Aorta (tissue), 5 donors: ENCODE measurements at regions not wholly inside any gene's neighbourhood (a gene's known extent, or its start where the extent isn't known, plus 50 kb on each side); places are given as distances from the start of the nearest gene placed in this dataset.
A peak's percentile ranks its signal among the peaks of the same experiment; 100 is the strongest.

ENCODE experiments used
- ATAC-seq: fragments of 200-7000 bp; cut with Tn5 transposase; one replicate; pipeline ENCODE4 v1.9.1; 2022; ENCODE audit warnings: moderate library complexity; ENCODE audit not compliant: low FRiP score
- DNase-seq, 2 donors: peaks; one replicate each; pipeline ENCODE4 v3.0.0-alpha.2; 2020
- H3K27ac ChIP-seq, 2 donors: one replicate each; pipeline ENCODE4 v1.5.1; 2013; ENCODE audit warnings: low read length in 2 of 2, mild to moderate bottlenecking in 2 of 2, moderate library complexity in 2 of 2, control low read depth in 1 of 2, inconsistent platforms in 1 of 2, low read depth in 1 of 2
- H3K27me3 ChIP-seq, 2 donors: one replicate each; pipeline ENCODE4 v1.6.1; 2013; ENCODE audit warnings: control low read depth in 1 of 2, low read length in 1 of 2, mild to moderate bottlenecking in 1 of 2, moderate library complexity in 1 of 2; ENCODE audit not compliant: insufficient read depth in 2 of 2, control insufficient read depth in 1 of 2
- H3K36me3 ChIP-seq, 2 donors: one replicate each; pipeline ENCODE4 v1.6.1; 2013; ENCODE audit warnings: control low read depth in 1 of 2, low read length in 1 of 2, mild to moderate bottlenecking in 1 of 2; ENCODE audit not compliant: insufficient read depth in 2 of 2, control insufficient read depth in 1 of 2
- H3K4me1 ChIP-seq, 2 donors: one replicate each; pipeline ENCODE4 v1.6.1; 2013; ENCODE audit warnings: low read length in 2 of 2, control low read depth in 1 of 2, mild to moderate bottlenecking in 1 of 2, moderate library complexity in 1 of 2; ENCODE audit not compliant: insufficient read depth in 2 of 2, control insufficient read depth in 1 of 2
- H3K4me3 ChIP-seq, 2 donors: one replicate each; pipeline ENCODE4 v1.5.1; 2013; ENCODE audit warnings: low read length in 2 of 2, control low read depth in 1 of 2, mild to moderate bottlenecking in 1 of 2
- H3K9me3 ChIP-seq: one replicate; pipeline ENCODE4 v1.6.1; 2013; ENCODE audit warnings: mild to moderate bottlenecking, low read length; ENCODE audit not compliant: control insufficient read depth
- whole genome bisulfite sequencing, 2 donors: extraction: QIAGEN DNeasy Blood & Tissue Kit; methylation state at CpG; one replicate each; pipeline ENCODE4 v1.1.7; 2013; 5-methylcytosine and 5-hydroxymethylcytosine counted together
- intact Hi-C, 2 donors: fragments of 100-400 bp; cut with DNase I; formaldehyde crosslinking; loops; one replicate each; pipeline versions ENCODE4 v1.14.2 to v1.15.0; 2022
- donor health status: healthy with polysubstance abuse.
- donor health status: Bipolar disorder and iron deficiency.
- donor health status: DM: no; HTN: no; CAD: no.
- donor health status: DM: no; HTN: no; CAD: no.
- donor health status: DM: yes; HTN: yes; CAD: no.

DNA sequence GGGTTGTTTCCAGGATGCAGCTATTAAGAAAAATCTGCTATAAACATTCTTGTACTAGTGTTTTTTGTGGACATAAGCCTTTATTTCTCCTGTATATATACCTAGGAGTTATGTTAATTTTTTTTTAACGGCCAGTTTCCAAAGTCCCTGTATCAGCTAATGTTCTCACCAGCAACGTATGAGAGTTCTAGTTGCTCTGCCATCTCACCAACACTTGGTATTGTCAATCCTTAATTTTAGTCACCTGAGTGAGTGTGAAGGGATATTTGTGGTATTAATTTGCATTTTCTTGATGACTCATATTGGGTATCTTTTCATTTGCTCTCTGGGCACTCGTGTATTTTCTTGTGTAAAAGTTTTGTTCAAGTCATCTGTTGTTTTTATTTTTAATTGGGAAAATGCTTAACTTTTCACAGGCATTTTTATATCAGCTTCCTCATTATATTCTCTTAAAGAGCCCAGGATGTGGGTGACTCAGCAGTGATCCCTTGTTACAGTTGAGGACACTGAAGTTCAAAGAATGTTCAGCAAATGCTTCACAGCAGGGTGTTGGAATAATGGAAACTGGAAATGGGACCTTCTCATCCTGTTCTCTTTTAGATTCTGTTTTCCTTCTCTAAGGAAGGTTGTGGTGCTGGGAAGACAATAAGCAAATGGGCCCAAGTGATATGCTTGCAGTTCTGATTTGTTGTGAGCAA is 176.3 kb upstream of the PRNP start:
- ATAC-seq: no peak
- Histone ChIP-seq H3K4me1 (peaks cover 1 to 5% of the 10 kb centered on the region in 2 donors), H3K27me3 (no peaks in the 10 kb centered on the region), H3K9me3 (peaks cover 1% of the 10 kb centered on the region), H3K27ac (no peak overlapping the region), H3K4me3 (no peak overlapping the region), H3K36me3 (no peaks in the 10 kb centered on the region)
- DNase-seq: no peak
- 81 to 86% methylated on average over 3 of the region's 3 CpGs for WGBS, 2 donors
- intact Hi-C loops: loop anchor here in 1 of 2 donors (10.0 kb wide), 1 partner anchor 65 kb away; no protein-coding TSS in a partner anchor

- intact Hi-C loops: no loop called here
- ATAC-seq: no peak
- Histone ChIP-seq H3K4me3 (no peak overlapping the region), H3K27ac (no peak overlapping the region), H3K27me3 (no peaks in the 10 kb centered on the region), H3K9me3 (peaks cover 1% of the 10 kb centered on the region), H3K4me1 (peaks cover 1 to 5% of the 10 kb centered on the region in 2 donors), H3K36me3 (no peaks in the 10 kb centered on the region)
- WGBS, 2 donors: 87 to 92% methylated on average over 3 of the region's 3 CpGs
- no peak for DNase-seq
Measured at GRCh38 chr20:4508773-4509172, 177.5 kb upstream of the PRNP start.

- Histone ChIP-seq H3K27ac (no peak overlapping the region), H3K4me1 (peaks cover 1 to 5% of the 10 kb centered on the region in 2 donors), H3K36me3 (no peaks in the 10 kb centered on the region), H3K27me3 (no peaks in the 10 kb centered on the region), H3K4me3 (no peak overlapping the region), H3K9me3 (peaks cover 1% of the 10 kb centered on the region)
- DNase-seq (no peak), ATAC-seq (no peak)
- intact Hi-C loops: no loop called here
- WGBS, 2 donors: 19 to 22% methylated on average over 6 of the region's 6 CpGs
Measured at GRCh38 chr20:4507288-4507719, 179.0 kb upstream of the PRNP start.

DNA sequence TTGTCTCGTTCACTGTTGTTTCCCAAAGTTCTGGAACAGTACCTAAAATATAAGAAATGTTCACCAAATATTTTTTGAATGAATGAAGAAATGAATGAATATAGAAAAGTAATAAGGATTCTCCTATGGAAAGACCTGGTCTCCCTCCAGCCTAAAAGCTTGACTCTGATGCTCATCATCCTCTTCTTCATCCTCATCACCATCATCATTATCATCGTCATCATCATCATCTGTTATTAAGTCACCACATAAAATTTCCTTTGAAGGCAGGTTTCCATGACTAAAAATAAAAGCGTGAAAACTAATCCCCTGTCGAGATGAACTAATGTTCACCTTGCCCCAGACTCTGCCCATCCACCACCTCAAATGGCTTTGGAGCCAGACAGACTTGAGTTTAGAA is 181.4 kb upstream of the PRNP start:
- intact Hi-C loops: no loop called here
- Histone ChIP-seq H3K27me3 (no peaks in the 10 kb centered on the region), H3K9me3 (peaks cover 1% of the 10 kb centered on the region), H3K27ac (no peak overlapping the region), H3K4me3 (no peak overlapping the region), H3K4me1 (peaks cover 1 to 5% of the 10 kb centered on the region in 2 donors), H3K36me3 (no peaks in the 10 kb centered on the region)
- DNase-seq (no peak), ATAC-seq (no peak)
- WGBS, 2 donors: 72 to 84% methylated on average over 4 of the region's 4 CpGs

- no peak for ATAC-seq
- WGBS, 2 donors: 61 to 63% methylated on average over 4 of the region's 4 CpGs
- intact Hi-C loops: no loop called here
Measured at GRCh38 chr20:4502756-4503155, 183.5 kb upstream of the PRNP start.

DNA sequence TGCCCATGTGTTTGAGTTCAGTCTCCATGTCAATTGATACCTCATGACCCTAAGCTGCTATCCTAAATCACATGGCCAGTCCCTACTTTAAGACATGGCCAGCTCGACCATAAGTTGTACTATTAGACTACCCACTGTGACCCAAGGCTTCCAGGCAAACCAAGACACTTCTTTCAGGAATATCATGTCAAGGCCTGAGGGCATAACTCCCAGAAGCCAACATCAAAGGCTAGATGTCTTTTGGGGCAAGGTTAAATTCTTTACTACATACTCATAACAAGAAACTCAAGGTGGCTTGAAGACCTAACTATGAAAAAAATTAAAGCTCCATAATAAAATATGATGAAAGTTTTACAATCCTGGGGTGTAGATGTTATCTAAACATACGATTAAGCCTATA is 192.9 kb upstream of the PRNP start:
- H3K27me3 ChIP-seq: no peaks in the 10 kb centered on the region
- no peak for ATAC-seq
- peaks cover 3 to 12% of the 10 kb centered on the region in 2 donors for H3K4me1 ChIP-seq
- WGBS, 2 donors: 86 to 90% methylated on average over 2 of the region's 2 CpGs
- H3K36me3 ChIP-seq: no peaks in the 10 kb centered on the region
- H3K27ac ChIP-seq: no peak overlapping the region
- H3K4me3 ChIP-seq: no peak overlapping the region
- no peak for DNase-seq
- intact Hi-C loops: no loop called here
- H3K9me3 ChIP-seq: no peaks in the 10 kb centered on the region

More at GRCh38 chr20:4502756-4503155, 183.5 kb upstream of the PRNP start:
- H3K27me3 ChIP-seq: no peaks in the 10 kb centered on the region
- no peak for DNase-seq
- peaks cover 1% of the 10 kb centered on the region for H3K9me3 ChIP-seq
- H3K36me3 ChIP-seq: no peaks in the 10 kb centered on the region
- H3K4me3 ChIP-seq: no peak overlapping the region
- H3K27ac ChIP-seq: no peak overlapping the region
- peaks cover 1 to 5% of the 10 kb centered on the region in 2 donors for H3K4me1 ChIP-seq

DNA sequence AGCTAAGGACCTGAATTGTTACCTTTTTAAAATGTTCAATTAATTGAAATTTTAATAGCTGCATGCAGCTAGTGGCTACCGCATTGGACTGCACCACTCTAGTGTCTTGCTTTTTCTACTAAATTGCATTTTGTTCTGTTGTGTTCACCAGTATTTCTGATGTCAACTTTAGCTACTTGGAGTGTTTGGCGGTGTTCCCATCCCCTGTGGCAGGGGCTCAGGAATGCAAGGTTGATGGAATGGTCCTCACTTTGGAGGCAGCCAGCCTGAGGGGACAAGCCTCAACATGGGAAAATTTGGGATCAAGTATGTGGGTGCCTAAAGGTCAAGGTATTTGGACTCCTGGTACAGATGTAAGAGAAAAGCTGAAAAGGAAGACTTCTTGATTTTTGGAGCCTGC is 194.6 kb upstream of the PRNP start:
- Histone ChIP-seq H3K4me1 (peaks cover 3 to 12% of the 10 kb centered on the region in 2 donors), H3K9me3 (no peaks in the 10 kb centered on the region), H3K27ac (no peak overlapping the region), H3K4me3 (no peak overlapping the region), H3K36me3 (no peaks in the 10 kb centered on the region), H3K27me3 (no peaks in the 10 kb centered on the region)
- 54 to 59% methylated on average over 2 of the region's 2 CpGs for WGBS, 2 donors
- intact Hi-C loops: no loop called here
- DNase-seq (no peak), ATAC-seq (no peak)

GRCh38 chr20:4490606-4491280 is 195.5 kb upstream of the PRNP start:
- intact Hi-C loops: no loop called here
- Histone ChIP-seq H3K4me3 (no peak overlapping the region), H3K36me3 (no peaks in the 10 kb centered on the region), H3K4me1 (peaks cover 3 to 12% of the 10 kb centered on the region in 2 donors), H3K27ac (no peak overlapping the region), H3K27me3 (no peaks in the 10 kb centered on the region), H3K9me3 (no peaks in the 10 kb centered on the region)
- 52 to 55% methylated on average over 6 of the region's 6 CpGs for WGBS, 2 donors
- ATAC-seq (no peak), DNase-seq (no peak)

DNA sequence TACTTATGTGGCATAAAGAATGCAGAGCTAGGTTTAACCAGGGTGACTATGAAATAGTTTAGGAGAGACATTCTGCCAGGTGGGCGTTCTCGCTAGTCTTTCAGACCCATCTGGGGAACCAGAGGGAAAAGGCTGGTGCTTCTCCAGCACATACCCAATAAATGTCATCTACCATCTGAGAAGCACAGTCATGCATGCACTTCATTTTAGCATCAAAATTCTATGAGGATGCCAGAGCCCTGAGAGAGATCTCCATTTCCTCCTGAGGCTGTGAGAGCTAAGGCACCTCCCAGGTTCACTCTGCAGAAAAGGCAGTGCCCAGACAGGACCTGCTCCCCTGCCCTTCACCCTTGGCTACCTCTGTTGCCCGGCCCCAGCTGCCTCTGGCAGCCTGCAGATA is 196.2 kb upstream of the PRNP start:
- H3K4me3 ChIP-seq: no peak overlapping the region
- intact Hi-C loops: no loop called here
- H3K36me3 ChIP-seq: no peaks in the 10 kb centered on the region
- DNase-seq: no peak
- H3K27me3 ChIP-seq: no peaks in the 10 kb centered on the region
- peaks cover 3 to 12% of the 10 kb centered on the region in 2 donors for H3K4me1 ChIP-seq
- ATAC-seq: no peak
- H3K27ac ChIP-seq: peak overlapping the region in 1 of 2 donors; percentile 57
- WGBS, 2 donors: 85 to 87% methylated on average over 3 of the region's 3 CpGs
- H3K9me3 ChIP-seq: no peaks in the 10 kb centered on the region
